NCI-H69 (cell line): ENCODE measurements at regions not wholly inside any gene's neighbourhood (a gene's known extent, or its start where the extent isn't known, plus 50 kb on each side); places are given as distances from the start of the nearest gene placed in this dataset.

ENCODE experiments used
- DNase-seq: peaks from one replicate; lab custom pipeline; 2025; lab: John Stamatoyannopoulos, UW

DNA sequence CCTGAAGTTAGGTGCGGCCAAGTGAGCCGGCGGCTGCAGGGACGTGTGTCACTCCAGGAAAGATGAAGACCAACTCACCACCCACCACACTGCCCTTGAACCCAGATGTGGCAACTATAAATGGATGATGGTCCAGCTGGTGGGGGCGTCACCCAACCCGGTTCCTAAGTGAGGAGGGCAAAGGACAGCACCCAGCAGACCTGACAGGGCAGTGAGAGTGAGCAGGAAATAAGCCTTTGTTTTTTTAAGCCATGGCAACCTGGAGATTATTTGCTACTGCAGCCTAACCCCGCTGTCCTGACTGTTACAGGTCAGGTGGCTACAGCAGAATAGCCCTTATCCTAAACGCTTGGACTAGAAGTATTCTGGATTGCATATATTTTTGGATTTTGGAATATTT, 228.9 kb downstream of the CTTN start:
- DNase-seq = peak; percentile 31

DNA sequence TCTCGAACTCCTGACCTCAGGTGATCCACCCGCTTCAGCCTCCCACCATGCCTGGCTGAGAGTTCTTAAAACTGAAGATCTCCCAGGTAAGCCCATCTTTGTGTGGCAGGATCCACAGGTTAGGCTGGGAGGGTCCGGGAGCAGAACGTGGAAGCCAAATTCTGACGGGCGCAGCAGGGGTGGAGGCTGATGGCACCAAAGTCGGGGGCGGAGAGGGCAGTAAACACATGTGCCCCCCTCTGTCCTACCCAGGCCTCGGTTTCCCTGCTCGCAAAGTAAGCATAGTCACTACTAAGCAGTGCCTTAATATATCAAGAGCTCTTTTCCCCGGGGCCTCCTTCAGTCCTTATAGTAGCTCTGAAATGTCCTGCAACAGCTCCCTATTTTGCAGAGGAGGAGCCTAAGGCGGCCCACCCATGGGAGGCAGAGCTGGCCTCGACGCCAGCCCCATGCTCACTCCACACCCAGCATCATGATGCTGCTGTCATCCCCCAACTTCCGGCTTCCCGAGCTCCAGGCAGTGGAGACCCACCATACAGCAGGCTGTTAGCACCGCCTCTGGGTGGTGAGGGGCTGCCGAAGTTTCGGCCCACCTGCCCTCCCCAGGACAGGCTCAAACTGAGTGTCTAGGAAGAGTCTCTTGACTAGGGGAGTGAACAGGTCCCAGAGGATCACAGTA, 230.0 kb downstream of the CTTN start:
- no peak for DNase-seq

DNA sequence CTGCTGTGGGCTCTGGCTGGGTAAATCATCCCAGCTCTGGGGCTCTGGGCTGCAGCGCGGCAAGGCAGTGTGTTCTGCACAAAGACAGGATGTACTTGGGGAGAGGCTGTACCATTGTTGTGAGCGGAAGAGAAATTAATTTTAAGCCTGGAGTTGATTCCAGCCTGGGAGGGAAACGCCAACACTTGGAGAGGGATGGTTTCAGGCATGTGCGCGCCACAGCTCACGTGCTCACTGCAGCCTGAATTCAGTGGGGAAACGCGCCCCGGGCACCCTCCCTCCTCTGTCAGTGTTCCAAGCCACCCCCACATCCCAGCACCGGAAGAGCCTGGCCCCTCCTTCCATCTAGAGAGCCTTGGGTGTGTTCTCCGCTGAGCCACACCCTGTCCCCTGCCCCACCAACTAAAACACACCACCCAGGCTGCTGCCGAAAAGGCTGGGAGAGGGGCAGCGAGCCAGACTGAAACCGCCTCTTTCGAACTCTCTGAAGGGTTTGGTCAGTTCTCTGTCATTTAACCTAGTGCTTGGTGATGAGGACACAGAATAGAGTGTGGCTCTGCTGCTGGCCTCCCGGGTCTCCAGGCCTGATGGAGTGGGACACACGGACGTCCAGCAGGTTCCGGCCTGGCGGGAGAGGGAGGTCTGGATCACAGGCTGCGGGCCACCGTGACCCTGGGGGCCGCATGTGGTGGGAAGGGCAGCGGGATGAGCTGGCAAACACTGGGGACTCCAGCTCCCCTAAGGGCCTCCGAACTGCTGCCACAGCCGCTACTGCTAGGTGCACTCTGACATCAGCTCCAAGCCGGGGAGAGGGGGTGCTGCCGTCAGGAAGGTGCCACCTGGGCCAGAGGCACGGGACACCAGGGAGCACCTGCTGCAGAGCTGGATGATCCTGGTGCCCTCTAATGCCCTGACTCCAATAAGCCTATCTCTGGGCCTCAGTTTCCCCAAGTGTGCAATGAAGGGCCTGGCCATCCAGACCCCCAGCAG, 230.8 kb downstream of the CTTN start:
- peak; percentile 90 for DNase-seq

- DNase-seq = no peak
Measured at GRCh38 chr11:70630068-70630467, 231.7 kb downstream of the CTTN start.

- DNase-seq = no peak
Measured at GRCh38 chr11:70630816-70631623, 232.7 kb downstream of the CTTN start.

DNA sequence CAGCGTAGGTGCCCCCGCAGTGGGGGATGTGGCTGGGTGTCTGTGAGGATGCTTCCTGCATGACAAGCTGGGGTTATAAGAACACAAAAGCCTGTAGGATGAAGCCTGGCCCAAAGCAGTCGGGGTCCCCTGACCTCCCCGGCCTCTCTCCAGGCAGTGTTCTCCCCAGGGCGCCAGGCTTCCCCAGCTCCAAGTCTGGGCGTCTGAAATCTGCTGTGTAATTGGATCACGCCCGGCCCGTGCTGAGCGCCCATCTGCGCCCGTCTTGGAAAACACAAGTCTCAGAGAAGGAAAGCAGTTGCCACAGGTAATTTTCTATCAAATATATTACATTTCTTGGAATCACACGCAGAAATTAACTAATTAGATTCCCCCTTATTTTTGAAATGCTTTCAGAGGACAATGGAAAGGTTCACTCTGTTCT, 233.3 kb downstream of the CTTN start:
- DNase-seq = peak; percentile 66

DNA sequence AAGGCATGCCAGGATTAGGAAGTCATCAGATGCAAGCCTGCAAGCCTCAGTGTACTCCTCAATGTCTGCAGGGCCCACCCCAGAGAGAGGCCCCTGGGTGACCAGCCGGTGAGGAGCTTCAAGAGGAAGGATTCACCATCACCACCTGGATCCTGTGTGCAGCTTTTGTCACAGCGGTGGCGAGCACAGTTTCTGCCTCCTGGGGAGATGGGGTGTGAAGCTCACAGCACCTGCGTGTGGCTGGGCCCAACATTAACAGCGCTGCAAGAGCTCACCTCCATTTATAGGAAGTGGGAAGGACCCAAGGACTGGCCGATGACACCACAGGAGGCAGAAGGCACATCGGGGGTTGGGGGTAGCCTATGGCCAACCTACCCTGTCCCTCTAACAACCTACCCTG, 235.3 kb downstream of the CTTN start:
- peak; percentile 53 for DNase-seq

DNA sequence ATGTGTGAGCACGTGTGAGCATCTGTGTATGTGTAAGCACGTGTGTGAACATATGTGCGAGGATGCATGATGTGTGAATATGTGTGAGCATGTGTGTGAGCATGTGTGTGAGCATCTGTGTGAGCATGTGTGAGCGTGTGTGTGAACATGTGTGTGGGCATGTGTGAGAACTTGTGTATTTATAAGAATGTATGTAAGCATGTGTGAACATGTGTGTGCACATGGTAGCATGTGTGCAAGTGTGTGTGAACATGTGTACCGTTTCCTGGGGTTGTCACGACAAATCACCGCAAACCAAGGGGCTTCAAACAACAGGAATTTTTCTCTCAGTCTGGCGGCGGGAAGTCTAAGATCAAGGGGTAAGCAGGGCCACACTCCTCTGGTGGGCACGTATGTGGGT, 238.3 kb downstream of the CTTN start:
- no peak for DNase-seq

DNA sequence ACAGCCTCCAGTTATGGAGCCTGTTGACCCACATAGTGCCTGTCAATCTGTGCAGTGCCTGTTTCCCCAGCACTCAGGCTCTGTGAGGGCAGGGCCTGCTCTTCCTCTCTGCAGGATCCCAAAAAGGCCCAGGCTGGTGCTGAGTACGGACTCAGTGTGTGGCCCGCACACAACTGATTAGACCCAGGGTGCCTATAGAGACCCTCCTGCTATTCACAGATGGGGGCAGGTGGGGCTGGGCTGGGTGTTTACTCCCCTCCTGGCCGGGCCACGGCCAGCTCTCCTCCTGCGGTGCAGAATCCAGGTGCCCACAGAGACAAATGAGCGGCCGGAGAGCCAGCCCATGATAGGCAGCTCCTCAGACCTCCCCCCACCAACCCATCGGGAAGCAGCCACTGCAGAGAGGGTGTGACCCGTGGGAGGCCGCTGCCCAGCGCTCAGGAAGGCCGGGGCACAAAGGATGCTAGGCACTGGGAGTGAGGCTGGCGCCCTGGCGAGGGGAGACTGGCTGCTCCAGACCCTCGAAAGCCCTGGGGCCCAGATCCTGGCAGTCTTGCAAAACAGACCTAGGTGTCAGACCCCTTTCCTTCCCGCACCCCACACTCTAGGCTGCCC, 239.0 kb downstream of the CTTN start:
- peak; percentile 41 for DNase-seq

GRCh38 chr11:70637949-70638583, 239.7 kb downstream of the CTTN start:
- no peak for DNase-seq

DNA sequence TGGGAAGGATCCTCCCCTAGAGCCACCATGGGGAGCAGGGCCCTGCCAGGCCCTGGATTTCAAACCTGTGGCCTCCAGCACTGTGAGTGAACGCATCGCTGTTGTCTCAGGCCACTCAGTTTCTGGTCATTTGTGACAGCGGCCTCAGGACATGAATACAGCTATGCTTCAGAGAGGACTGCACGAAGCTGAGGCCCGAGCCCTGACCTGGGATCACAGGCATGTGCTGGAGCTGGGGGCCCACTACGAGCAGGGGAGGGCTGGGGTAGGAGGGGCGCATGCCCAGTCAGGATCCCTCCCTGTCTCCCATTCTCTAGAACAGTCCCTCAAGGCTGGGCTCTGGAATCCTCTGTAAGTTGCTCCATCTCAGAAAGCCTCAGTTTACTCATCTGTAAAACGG, 242.1 kb downstream of the CTTN start:
- no peak for DNase-seq

- no peak for DNase-seq
Measured at GRCh38 chr11:70641369-70641768, 243.0 kb downstream of the CTTN start.

DNA sequence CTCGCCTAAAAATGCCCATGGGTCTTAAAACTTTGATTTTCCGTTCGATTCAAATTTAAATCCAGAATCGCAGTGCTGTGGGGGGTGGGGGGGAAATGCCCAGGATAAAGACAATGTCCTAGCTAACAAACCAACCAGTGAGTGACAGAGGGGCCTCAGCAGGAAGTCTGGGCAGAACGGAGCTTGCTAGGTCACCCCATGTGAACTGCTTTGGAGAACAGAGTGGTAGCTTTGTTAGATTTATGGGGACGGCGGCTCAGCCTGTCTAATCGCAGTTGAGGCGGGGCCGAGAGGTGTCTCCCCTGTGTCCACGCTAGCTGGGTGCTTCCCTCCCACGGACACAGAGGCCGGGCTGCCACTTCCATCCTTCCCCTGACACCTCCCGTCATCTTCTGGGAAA, 243.9 kb downstream of the CTTN start:
- DNase-seq = peak; percentile 14

- DNase-seq = peak; percentile 40
Measured at GRCh38 chr11:70643642-70644041, 245.3 kb downstream of the CTTN start.

DNA sequence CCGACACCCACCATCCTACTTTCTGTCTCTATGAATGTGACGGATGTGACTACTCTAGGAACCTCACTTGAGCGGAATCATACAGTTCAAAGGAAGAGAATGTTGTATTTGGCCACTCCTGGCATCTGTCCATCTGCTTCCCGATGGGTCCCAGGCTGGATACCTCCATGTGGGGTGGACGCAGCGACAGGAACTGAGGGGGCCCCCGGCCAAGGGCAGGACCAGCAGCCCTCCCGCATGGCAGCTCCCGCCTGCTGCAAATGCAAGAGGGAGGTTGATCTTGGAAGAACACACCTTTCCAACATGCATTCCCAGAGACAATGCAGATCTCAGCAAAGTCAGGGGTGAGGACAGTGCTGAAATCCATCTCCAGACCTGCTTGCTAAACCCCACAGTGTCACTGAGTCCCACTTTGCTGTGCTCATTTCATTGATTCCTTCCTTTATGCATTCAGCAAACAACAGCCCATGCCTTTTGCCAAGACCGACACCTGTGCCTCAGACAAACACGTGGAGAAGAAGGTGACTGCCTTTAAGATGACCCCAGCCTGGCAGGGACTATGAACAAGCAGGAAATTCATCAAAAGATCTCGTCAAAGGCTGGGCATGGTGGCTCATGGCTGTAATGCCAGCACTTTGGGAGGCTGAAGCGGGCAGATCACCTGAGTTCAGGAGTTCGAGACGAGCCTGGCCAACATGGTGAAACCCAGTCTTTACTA, 246.2 kb downstream of the CTTN start:
- peak; percentile 60 for DNase-seq

DNA sequence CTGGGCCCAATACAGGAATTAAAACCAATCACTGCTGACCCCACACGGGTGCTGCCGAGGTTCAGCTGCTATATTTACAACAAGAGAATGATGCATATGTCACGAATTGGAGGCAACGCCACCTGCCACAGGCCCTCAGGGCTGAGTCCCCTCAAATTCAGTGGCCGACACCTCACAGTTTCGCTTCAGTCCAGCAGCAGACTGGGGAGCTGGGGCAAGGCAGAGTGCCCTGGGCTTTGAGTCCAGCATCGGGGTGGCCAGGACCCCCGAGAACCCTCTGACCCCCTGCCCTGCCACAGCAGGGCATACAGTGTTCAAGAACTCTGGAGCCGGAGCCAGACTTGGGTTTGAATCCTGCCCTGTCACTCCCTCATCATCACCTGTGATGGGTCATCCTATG, 247.2 kb downstream of the CTTN start:
- DNase-seq = no peak

- DNase-seq = no peak
Measured at GRCh38 chr11:70646272-70647049, 248.1 kb downstream of the CTTN start.

- no peak for DNase-seq
Measured at GRCh38 chr11:70647188-70648166, 249.1 kb downstream of the CTTN start.
